ENCODE measurements at regions not wholly inside any gene's neighbourhood (a gene's known extent, or its start where the extent isn't known, plus 50 kb on each side); places are given as distances from the start of the nearest gene placed in this dataset.
"Not testable (repeated sequence)": the region's sequence is repeated elsewhere in the genome, so short reads cannot be mapped to it uniquely, and the experiment has no call there.

DNA sequence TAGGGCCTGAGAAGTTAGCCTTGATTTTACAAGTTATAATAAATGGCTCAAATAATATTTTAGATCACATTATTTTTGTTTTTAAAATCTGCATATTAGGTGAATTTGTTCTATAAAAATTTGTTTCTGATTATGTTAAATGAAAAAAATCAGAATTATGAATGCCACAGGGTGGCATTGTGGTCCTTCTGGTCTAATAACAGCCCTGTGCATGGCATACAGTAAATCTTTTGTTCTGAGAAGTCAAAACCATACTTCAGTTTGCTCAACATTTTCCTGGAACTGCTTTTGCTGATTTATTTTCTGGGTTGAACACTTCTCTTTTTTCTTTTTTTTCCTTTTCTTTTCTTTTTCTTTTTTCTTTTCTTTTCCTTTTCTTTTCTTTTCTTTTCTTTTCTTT lies 101.0 kb upstream of the UBQLN2 start:
- no peaks in the 10 kb centered on the region for H3K36me3 ChIP-seq (ENCODE audit: insufficient read depth, low read length)
- H2AFZ ChIP-seq (ENCODE audit: low read length) = no peak overlapping the region
- no peak for DNase-seq (ENCODE audit: insufficient read length, low spot score, missing footprints)
- TF ChIP-seq, protein P1, sequence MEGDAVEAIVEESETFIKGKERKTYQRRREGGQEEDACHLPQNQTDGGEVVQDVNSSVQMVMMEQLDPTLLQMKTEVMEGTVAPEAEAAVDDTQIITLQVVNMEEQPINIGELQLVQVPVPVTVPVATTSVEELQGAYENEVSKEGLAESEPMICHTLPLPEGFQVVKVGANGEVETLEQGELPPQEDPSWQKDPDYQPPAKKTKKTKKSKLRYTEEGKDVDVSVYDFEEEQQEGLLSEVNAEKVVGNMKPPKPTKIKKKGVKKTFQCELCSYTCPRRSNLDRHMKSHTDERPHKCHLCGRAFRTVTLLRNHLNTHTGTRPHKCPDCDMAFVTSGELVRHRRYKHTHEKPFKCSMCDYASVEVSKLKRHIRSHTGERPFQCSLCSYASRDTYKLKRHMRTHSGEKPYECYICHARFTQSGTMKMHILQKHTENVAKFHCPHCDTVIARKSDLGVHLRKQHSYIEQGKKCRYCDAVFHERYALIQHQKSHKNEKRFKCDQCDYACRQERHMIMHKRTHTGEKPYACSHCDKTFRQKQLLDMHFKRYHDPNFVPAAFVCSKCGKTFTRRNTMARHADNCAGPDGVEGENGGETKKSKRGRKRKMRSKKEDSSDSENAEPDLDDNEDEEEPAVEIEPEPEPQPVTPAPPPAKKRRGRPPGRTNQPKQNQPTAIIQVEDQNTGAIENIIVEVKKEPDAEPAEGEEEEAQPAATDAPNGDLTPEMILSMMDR (IDR thresholded peaks at IDR 0.05; ENCODE audit: extremely low read depth, low read depth, low read length) = no peak
- H3K4me3 ChIP-seq (ENCODE audit: insufficient read depth, low read length) = no peak overlapping the region
- H4K20me1 ChIP-seq (ENCODE audit: insufficient read depth, low read length) = no peaks in the 10 kb centered on the region
- H3K79me2 ChIP-seq (ENCODE audit: insufficient read depth, low read length) = no peaks in the 10 kb centered on the region
- no peaks in the 10 kb centered on the region for H3K9me3 ChIP-seq (ENCODE audit: low read depth, low read length)
- H3K27me3 ChIP-seq (ENCODE audit: insufficient read depth, low read length) = no peaks in the 10 kb centered on the region
- no peak overlapping the region for H3K27ac ChIP-seq (ENCODE audit: low read depth, low read length)
- no peaks in the 10 kb centered on the region for H3K4me1 ChIP-seq (ENCODE audit: insufficient read depth, low read length)
- no peak overlapping the region for H3K4me2 ChIP-seq (ENCODE audit: insufficient read depth, low read length)

DNA sequence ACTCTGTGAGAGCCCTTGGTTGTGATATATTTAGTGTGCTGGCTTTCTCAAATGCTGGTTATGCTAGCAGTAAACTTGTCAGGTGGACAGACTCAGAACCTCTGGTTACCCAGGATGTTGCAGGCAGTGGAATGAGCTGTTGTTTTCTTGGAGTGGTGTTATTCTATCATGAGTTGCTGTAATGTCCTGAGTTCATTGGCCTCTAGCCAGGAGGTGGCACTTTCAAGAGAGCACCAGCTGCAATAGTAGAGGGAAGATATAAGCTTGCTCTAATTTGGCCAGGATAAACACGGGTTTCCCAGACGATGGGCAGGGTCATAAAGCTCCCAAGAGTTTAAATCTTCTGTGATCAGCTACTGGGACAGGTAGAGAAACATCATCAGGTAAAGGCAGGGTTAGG lies 95.0 kb upstream of the UBQLN2 start:
- TF ChIP-seq, protein P1 (IDR thresholded peaks at IDR 0.05; ENCODE audit: extremely low read depth, low read depth, low read length) = no peak
- H2AFZ ChIP-seq (ENCODE audit: low read length) = no peak overlapping the region
- H3K4me2 ChIP-seq (ENCODE audit: insufficient read depth, low read length) = no peak overlapping the region
- H3K4me1 ChIP-seq (ENCODE audit: insufficient read depth, low read length) = no peaks in the 10 kb centered on the region
- H3K27me3 ChIP-seq (ENCODE audit: insufficient read depth, low read length) = no peaks in the 10 kb centered on the region
- no peaks in the 10 kb centered on the region for H4K20me1 ChIP-seq (ENCODE audit: insufficient read depth, low read length)
- H3K4me3 ChIP-seq (ENCODE audit: insufficient read depth, low read length) = no peak overlapping the region
- no peak for DNase-seq (ENCODE audit: insufficient read length, low spot score, missing footprints)
- no peaks in the 10 kb centered on the region for H3K36me3 ChIP-seq (ENCODE audit: insufficient read depth, low read length)
- H3K27ac ChIP-seq (ENCODE audit: low read depth, low read length) = no peak overlapping the region
- H3K79me2 ChIP-seq (ENCODE audit: insufficient read depth, low read length) = no peaks in the 10 kb centered on the region
- no peaks in the 10 kb centered on the region for H3K9me3 ChIP-seq (ENCODE audit: low read depth, low read length)

DNA sequence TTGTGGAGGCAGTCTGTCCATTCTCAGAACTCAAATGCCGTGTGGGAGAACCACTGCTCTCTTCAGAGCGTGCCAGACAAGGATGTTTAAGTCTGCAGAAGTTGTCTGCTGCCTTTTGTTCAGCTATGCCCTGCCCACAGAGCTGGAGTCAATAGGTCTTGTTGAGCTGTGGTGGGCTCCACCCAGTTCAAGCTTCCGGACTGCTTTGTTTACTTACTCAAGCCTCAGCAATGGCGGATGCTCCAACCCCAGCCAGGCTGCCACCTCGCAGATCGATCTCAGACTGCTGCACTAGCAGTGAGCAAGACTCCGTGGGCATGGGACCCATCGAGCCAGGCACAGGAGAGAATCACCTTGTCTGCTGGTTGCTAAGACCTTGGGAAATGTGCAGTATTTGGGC lies 68.5 kb upstream of the UBQLN2 start:
- H3K4me1 ChIP-seq (ENCODE audit: insufficient read depth, low read length); H3K79me2 ChIP-seq (ENCODE audit: insufficient read depth, low read length); H3K4me3 ChIP-seq (ENCODE audit: insufficient read depth, low read length); H4K20me1 ChIP-seq (ENCODE audit: insufficient read depth, low read length); H3K9me3 ChIP-seq (ENCODE audit: low read depth, low read length); H3K27me3 ChIP-seq (ENCODE audit: insufficient read depth, low read length); DNase-seq (ENCODE audit: insufficient read length, low spot score, missing footprints); H2AFZ ChIP-seq (ENCODE audit: low read length); H3K4me2 ChIP-seq (ENCODE audit: insufficient read depth, low read length); H3K27ac ChIP-seq (ENCODE audit: low read depth, low read length); H3K36me3 ChIP-seq (ENCODE audit: insufficient read depth, low read length): not testable (repeated sequence)

DNA sequence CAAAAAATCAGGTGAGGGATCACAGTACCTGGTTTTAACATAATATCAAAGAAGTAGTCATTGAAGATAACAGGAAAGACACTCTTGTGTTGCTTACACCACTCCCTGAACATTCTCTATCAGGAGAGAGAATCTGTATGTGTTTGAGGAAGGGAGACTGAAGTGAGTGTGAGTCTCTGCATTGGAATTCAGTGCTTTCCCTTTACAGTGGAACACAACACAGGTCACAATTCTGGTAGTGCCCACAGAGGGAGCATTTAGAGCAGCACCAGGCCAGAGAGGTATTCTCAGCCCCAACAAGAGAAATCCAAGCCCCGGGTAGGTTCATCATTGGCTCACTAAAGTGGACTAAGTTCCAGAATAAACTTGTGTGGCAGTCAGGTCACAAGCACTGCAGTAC lies 64.7 kb upstream of the UBQLN2 start:
- no peak overlapping the region for H2AFZ ChIP-seq (ENCODE audit: low read length)
- no peaks in the 10 kb centered on the region for H3K4me1 ChIP-seq (ENCODE audit: insufficient read depth, low read length)
- no peak overlapping the region for H3K4me2 ChIP-seq (ENCODE audit: insufficient read depth, low read length)
- no peak for DNase-seq (ENCODE audit: insufficient read length, low spot score, missing footprints)
- H3K27ac ChIP-seq (ENCODE audit: low read depth, low read length) = no peak overlapping the region
- H3K27me3 ChIP-seq (ENCODE audit: insufficient read depth, low read length) = no peaks in the 10 kb centered on the region
- no peaks in the 10 kb centered on the region for H4K20me1 ChIP-seq (ENCODE audit: insufficient read depth, low read length)
- TF ChIP-seq, protein P1 (IDR thresholded peaks at IDR 0.05; ENCODE audit: extremely low read depth, low read depth, low read length) = no peak
- no peaks in the 10 kb centered on the region for H3K36me3 ChIP-seq (ENCODE audit: insufficient read depth, low read length)
- H3K4me3 ChIP-seq (ENCODE audit: insufficient read depth, low read length) = no peak overlapping the region
- no peaks in the 10 kb centered on the region for H3K79me2 ChIP-seq (ENCODE audit: insufficient read depth, low read length)
- H3K9me3 ChIP-seq (ENCODE audit: low read depth, low read length) = no peaks in the 10 kb centered on the region

DNA sequence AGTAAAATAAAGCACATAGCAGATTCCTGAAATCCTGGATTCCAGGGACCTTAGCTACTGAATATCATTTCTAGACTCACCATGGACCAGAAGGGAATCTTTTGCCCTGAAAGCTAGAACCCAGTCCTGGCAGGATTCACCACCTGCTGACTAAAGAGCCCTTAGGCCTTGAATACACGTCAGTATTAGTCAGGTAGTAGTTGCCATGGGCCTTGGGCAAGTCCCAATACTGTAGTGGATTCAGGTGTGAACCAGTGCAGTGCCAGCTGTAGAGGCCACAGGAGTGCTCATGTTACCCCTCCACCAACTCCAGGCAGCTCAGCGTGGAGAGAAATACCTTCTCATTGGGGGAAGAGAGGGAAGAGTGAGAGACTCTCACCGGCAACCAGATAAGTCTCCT lies 64.1 kb upstream of the UBQLN2 start:
- Histone ChIP-seq H3K4me2 (ENCODE audit: insufficient read depth, low read length) (no peak overlapping the region), H3K36me3 (ENCODE audit: insufficient read depth, low read length) (no peaks in the 10 kb centered on the region), H4K20me1 (ENCODE audit: insufficient read depth, low read length) (no peaks in the 10 kb centered on the region), H3K79me2 (ENCODE audit: insufficient read depth, low read length) (no peaks in the 10 kb centered on the region), H3K4me1 (ENCODE audit: insufficient read depth, low read length) (no peaks in the 10 kb centered on the region), H3K4me3 (ENCODE audit: insufficient read depth, low read length) (no peak overlapping the region), H2AFZ (ENCODE audit: low read length) (no peak overlapping the region), H3K27me3 (ENCODE audit: insufficient read depth, low read length) (no peaks in the 10 kb centered on the region), H3K27ac (ENCODE audit: low read depth, low read length) (no peak overlapping the region), H3K9me3 (ENCODE audit: low read depth, low read length) (no peaks in the 10 kb centered on the region)
- TF ChIP-seq, protein P1 (IDR thresholded peaks at IDR 0.05; ENCODE audit: extremely low read depth, low read depth, low read length) = no peak
- no peak for DNase-seq (ENCODE audit: insufficient read length, low spot score, missing footprints)
